NCI-H2196 treated with DMSO at 0.1 percent for 48 hours (cell line): ENCODE measurements at regions not wholly inside any gene's neighbourhood (a gene's known extent, or its start where the extent isn't known, plus 50 kb on each side); places are given as distances from the start of the nearest gene placed in this dataset.

Source experiments
- DNase-seq: peaks from one replicate; lab custom pipeline; 2025; ENCODE audit not compliant: unreplicated experiment; lab: John Stamatoyannopoulos, UW

GRCh38 chr3:188940573-188940932, 231.2 kb upstream of the TPRG1 start:
- no peak for DNase-seq

- DNase-seq: no peak
These were observed 230.7 kb upstream of the TPRG1 start for GRCh38 chr3:188941103-188941502.

- DNase-seq: no peak
These were observed 229.6 kb upstream of the TPRG1 start for GRCh38 chr3:188942191-188942590.

- DNase-seq: no peak
These were observed 228.2 kb upstream of the TPRG1 start for GRCh38 chr3:188943591-188943990.

- DNase-seq: no peak
These were observed 227.7 kb upstream of the TPRG1 start for GRCh38 chr3:188944108-188944507.

- no peak for DNase-seq
These were observed 225.2 kb upstream of the TPRG1 start for GRCh38 chr3:188946351-188947240.

GRCh38 chr3:188947401-188948280, 224.1 kb upstream of the TPRG1 start:
- peak; percentile 100 for DNase-seq

GRCh38 chr3:188948281-188948996, 223.3 kb upstream of the TPRG1 start:
- DNase-seq: peak; percentile 79

- peak; percentile 20 for DNase-seq
These were observed 222.8 kb upstream of the TPRG1 start for GRCh38 chr3:188948997-188949389.

- no peak for DNase-seq
These were observed 222.3 kb upstream of the TPRG1 start for GRCh38 chr3:188949456-188949855.

- no peak for DNase-seq
These were observed 221.8 kb upstream of the TPRG1 start for GRCh38 chr3:188949996-188950395.

- DNase-seq: no peak
These were observed 220.8 kb upstream of the TPRG1 start for GRCh38 chr3:188950832-188951489.

GRCh38 chr3:188951734-188952133, 220.0 kb upstream of the TPRG1 start:
- no peak for DNase-seq

- peak; percentile 92 for DNase-seq
These were observed 217.1 kb upstream of the TPRG1 start for GRCh38 chr3:188954590-188955208.

- DNase-seq: no peak
These were observed 215.9 kb upstream of the TPRG1 start for GRCh38 chr3:188955919-188956318.

- peak; percentile 52 for DNase-seq
These were observed 214.8 kb upstream of the TPRG1 start for GRCh38 chr3:188956839-188957489.

- no peak for DNase-seq
These were observed 212.8 kb upstream of the TPRG1 start for GRCh38 chr3:188959013-188959412.

GRCh38 chr3:188962253-188963247, 209.2 kb upstream of the TPRG1 start:
- DNase-seq: no peak

GRCh38 chr3:188964957-188965356, 206.8 kb upstream of the TPRG1 start:
- DNase-seq: no peak
